Erythroblast (primary cell): ENCODE measurements at regions not wholly inside any gene's neighbourhood (a gene's known extent, or its start where the extent isn't known, plus 50 kb on each side); places are given as distances from the start of the nearest gene placed in this dataset.

ENCODE experiments used
- DNase-seq, 2 experiments: peaks; one replicate each; lab custom pipeline; 2025; lab: John Stamatoyannopoulos, UW
- GATA1 ChIP-seq: IDR thresholded peaks from 2 replicates; pipeline ENCODE4 v1.6.1; 2011; ENCODE audit warnings: low read depth, mild to moderate bottlenecking, control low read depth, low read length, moderate library complexity
- POLR2A ChIP-seq: IDR thresholded peaks from 2 replicates; pipeline ENCODE4 v1.6.1; 2011; ENCODE audit warnings: mild to moderate bottlenecking, low read length

DNA sequence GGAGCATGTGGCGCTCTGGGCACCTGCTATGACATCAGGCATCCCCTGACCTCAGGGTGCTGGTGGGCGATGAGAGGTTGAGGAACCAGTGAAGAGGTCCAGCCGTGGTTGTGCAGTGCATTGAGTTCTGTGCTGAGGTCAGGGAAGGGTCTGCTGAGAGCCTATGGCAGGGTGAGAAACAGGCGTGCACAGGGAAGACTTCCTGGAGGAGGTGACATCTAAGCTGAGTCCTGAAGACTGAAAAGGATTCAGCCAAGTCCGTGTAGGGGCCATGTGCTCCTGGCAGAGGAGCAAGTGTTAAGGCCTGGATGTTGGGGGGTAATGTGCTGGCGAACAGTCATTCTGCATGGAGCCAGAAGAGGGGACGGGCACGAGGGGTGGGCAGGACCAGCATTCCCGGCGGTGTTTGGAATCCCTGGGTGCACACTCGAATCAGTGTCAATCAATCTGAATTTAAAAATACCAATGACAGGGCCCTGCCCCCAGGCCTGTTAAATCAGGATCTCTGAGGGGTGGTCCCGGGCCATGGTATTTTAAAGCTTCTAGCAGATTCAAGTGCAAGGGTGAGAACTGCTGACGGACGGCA lies 65.8 kb upstream of the CIBAR2 start:
- DNase-seq: no peak
- TF ChIP-seq GATA1: no peak
- no peak for TF ChIP-seq POLR2A

DNA sequence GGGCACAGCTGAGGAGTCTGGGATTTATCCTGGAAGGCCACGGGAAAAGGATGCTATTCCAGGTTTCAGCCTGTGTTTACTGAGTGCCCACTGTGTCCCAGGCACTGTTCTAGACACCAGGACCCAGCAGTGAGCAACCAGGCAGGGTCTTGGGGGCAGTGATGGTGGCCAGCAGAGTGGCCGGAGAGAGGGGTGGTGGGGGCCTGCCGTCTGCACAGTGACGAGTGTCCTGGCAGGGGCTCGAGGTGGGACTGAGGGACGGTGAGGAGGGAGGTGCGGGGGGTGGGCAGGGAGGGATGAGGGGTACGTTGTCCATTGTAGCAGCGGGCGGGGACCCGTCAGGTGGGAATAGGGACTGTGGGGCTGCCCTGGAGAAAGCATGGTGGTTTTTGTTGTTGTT lies 66.3 kb upstream of the CIBAR2 start:
- TF ChIP-seq GATA1 (no peak), POLR2A (no peak)
- no peak for DNase-seq

- no peak for TF ChIP-seq POLR2A
- TF ChIP-seq GATA1: no peak
- DNase-seq: no peak
Measured at GRCh38 chr16:85179344-85180046, 67.2 kb upstream of the CIBAR2 start.

DNA sequence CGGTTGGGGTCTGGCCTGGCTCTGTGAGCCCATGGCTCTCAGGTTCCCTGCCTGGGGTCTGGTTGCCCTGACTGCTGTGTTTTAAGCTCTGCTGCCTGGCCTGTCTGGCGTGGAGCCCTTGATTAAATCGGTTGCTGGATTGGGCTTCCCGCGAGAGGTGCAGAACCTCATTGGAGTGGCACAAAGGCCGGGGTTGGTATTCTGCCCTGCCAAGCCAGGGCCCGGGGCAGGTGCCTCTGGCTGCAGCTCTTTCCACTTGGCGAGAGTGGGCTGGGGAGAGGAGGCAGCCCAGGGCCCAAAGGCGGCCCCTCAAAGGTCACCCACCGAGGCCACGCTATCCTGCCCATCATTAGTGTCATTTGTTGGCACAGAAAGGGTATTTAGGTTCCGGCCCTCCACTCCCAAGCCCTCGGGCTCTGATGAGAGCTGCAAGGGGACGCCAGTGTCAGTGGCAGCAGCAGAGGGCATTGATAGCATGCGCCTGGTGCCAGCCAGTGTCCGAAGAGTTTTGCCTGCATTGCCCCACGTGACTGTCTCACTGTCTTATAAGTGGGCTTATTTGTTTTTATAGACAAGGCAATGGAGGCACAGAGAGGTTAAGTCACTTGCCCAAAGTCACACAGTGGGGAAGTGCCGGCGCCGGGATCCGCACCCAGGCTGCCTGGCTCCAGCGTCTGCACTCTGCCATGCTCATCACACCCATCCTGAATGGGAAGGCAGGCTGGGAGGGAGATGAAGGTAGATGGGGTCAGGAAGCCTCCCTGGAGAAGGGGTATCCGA lies 68.0 kb upstream of the CIBAR2 start:
- TF ChIP-seq POLR2A (no peak), GATA1 (no peak)
- DNase-seq: no peak

GRCh38 chr16:85180827-85181738 lies 68.8 kb upstream of the CIBAR2 start:
- no peak for DNase-seq
- TF ChIP-seq POLR2A (no peak), GATA1 (no peak)

DNA sequence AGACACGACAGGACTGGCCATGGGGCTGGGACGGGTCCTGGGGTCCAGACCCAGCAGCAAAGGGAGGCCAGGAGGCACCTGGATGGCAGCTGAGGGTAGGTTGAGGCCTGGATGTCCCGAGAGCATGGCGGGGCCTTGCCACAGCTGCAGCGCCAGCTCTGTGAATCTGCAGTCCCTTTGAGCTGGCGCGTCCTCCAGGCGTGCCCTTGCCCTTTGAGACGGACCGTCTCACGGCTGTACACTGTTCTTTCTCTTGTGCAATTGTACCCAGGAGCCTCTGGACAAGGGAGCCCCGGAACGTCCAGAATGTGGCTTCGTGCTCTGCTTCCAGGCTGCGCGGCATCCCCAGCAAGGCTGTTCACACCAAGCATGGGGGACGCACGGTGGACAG lies 69.5 kb upstream of the CIBAR2 start:
- TF ChIP-seq GATA1 (no peak), POLR2A (no peak)
- no peak for DNase-seq

DNA sequence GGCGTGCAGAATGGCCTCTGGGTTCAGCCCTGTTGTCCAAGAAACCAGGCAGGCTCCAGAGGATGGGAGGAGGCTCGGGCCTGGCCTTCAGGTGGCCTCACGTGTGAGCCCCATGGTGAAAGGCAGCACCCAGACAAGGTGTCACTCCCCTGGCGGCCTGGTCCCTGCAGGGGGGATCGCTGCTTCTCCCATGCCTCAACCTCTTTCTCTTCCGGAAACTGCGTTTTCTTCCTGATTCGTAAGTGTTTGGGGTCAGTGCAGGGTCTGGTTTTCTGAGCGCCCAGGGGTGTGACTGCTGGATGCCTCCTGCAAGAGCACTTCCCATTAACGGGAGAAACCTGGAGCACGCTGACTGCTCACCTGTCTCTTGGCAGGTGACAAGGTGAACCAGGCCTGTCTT lies 70.0 kb upstream of the CIBAR2 start:
- TF ChIP-seq GATA1: no peak
- no peak for TF ChIP-seq POLR2A
- DNase-seq: no peak

DNA sequence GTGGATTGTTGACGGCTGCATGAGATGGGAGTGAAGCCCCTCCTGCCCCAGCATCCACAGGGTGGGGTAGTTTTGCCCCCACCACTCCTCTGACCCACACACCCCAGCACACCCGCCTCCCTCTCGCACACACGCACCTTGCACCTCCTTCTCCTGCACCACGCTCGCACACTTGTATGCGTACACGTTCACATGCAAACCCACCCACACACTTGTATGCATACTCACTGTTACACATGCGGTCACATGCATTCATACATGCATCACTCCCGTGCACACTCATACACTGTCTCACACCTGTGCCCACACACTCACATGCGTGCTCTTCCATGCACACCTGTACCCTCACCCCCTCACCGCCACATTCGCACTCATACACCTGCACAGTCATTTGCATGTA lies 70.5 kb upstream of the CIBAR2 start:
- no peak for TF ChIP-seq GATA1
- no peak for TF ChIP-seq POLR2A
- DNase-seq: no peak

DNA sequence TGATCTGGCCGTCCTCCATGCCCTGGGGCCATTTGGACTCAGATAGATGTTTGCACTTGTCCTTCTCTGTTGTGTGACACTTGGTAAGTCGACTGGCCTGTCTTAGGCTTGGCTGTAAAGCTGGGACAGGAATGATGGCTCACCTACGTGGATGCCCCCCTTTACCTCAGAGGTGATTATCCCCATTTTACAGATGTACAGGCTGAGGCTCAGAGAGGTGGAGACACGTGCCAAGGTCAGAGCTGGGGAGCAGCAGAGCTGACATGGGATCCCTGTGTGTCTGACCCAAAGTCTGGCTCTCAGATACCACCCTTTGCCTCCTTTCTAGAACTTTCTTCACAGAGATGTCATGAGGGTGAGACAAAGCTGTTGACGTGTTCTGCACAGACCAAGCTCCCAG lies 71.3 kb upstream of the CIBAR2 start:
- TF ChIP-seq GATA1: no peak
- no peak for TF ChIP-seq POLR2A
- no peak for DNase-seq

- DNase-seq: no peak
- TF ChIP-seq GATA1 (no peak), POLR2A (no peak)
Measured at GRCh38 chr16:85184404-85184803, 72.1 kb upstream of the CIBAR2 start.

- no peak for DNase-seq
- no peak for TF ChIP-seq POLR2A
- no peak for TF ChIP-seq GATA1
Measured at GRCh38 chr16:85185303-85186100, 73.2 kb upstream of the CIBAR2 start.

- no peak for DNase-seq
- TF ChIP-seq POLR2A (no peak), GATA1 (no peak)
Measured at GRCh38 chr16:85187002-85187401, 74.7 kb upstream of the CIBAR2 start.
